HG03139 (cell line): ENCODE measurements at regions not wholly inside any gene's neighbourhood (a gene's known extent, or its start where the extent isn't known, plus 50 kb on each side); places are given as distances from the start of the nearest gene placed in this dataset.
"Not testable (repeated sequence)": the region's sequence is repeated elsewhere in the genome, so short reads cannot be mapped to it uniquely, and the experiment has no call there.

ENCODE experiments used
- ATAC-seq: cut with Tn5 transposase; IDR thresholded peaks from one replicate; pipeline ENCODE4 v1.9.1; 2021; ENCODE audit not compliant: unreplicated experiment

DNA sequence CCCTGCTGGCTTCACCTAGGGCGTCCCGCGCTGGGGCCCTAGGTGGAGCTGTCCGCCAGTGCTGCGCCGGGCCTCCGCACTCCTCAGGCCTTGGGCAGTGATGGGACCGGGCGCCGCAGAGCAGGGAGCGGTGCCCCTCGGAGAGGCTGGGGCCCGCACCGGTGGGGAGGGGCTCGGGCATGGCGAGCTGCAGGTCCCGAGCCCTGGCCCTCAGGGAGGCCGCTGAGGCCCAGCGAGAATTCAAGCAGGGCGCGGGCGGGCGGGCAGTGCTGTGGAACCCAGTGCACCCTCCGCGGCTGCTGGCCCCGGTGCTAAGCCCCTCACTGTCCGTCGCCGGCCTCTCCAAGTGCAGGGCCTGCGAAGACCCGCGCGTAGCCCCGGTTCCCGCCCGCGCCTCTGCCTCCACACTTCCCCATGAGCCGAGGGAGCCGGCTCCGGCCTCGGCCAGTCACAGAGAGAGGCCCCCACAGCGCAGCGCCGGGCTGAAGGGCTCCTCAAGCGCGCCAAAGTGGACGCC lies 565.1 kb upstream of the NDST4 start:
- no peak for ATAC-seq

GRCh38 chr4:115675719-115676118 lies 562.3 kb upstream of the NDST4 start:
- no peak for ATAC-seq

DNA sequence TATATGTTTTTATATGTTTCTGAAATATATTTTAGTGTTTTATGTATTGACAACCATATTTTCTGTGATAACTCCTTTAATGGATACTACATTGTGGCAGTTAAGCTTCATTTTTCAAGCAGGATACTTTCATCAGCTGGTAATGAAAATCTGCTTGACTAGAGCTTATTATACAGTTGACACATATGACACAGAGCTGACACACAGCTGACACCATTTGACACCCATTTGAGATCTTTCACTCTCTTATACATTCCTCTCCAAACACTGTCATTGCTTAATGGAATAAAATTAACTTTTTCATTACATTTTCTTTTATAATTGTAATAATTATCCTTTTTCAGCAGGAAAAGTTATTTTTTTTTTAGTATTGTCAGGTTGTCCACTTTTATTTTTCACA lies 561.1 kb upstream of the NDST4 start:
- ATAC-seq = no peak

DNA sequence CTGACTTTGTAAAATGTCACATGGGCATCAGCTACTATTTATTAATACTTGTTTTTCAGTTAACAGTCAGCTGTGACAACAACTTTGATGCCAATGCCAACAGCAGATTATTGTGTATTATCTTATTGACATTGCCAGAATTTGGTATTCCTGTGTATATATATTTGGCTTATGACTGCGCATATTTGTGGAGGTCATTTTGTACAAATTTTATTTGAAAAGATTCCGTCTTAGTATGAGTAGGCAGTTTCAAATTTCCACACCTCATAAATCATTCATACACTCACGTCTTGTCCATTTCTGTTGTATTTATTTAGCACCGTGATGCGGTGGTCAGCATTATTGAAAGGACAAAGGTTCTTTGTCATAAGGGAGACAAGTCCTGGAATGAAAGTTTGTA lies 558.2 kb upstream of the NDST4 start:
- no peak for ATAC-seq

DNA sequence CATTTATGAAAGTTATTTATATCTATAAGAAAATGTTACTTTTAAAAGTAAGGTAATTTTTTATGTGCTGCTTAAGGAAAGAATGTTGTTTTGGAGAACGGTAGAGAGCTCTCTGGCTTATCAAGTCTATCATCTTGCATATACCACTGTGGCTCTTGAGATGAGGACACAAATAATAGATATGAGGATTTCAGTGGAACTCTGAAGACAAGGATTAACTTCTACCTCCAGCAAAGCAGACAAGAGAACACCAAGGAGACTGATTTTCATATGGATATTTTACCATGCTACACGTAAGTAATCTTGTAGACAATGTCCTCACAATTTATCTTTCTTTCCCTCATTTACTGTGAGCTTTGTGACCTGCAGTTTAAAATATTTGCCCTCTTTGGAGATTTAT lies 557.5 kb upstream of the NDST4 start:
- ATAC-seq = no peak

GRCh38 chr4:115668396-115668795 lies 555.0 kb upstream of the NDST4 start:
- no peak for ATAC-seq

DNA sequence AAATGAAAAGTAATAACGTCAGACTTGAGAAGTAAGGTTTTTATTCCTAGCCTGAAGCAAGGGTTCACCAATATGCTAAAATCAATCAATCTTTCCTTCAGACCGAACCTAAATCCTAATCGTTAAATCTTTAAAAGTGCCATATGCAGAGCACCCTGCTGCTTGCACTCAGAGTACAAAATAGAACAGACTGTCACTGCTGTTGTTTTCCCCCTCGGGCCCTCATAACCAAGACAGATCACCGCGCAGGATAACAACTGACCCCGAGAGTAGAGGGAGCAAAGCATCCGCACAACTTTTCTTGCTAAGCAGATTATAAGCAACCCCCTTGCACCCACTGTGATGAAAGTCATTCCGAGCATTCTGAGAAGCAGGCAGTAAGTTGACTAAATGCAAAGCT lies 550.9 kb upstream of the NDST4 start:
- no peak for ATAC-seq

DNA sequence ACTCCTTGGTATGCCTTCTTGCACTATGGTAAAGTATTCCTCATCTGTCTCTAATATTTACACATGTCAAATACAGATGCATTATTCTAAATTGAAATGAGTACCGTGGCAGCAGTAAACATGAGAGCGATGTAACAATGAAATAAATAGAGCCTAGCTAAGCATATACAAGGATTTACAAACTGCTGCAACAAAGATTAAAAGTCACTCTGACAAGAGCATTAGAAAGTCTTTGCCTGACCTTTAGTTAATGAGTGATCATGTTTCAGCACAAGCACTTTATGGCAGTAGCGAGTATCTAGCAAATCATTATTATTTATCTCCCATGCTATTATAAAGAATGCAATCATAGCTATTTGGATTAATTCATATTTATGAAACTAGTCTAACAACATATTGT lies 547.0 kb upstream of the NDST4 start:
- no peak for ATAC-seq

- ATAC-seq = no peak
Observed at GRCh38 chr4:115657991-115658650, 544.7 kb upstream of the NDST4 start.

- no peak for ATAC-seq
Observed at GRCh38 chr4:115655626-115656025, 542.2 kb upstream of the NDST4 start.

DNA sequence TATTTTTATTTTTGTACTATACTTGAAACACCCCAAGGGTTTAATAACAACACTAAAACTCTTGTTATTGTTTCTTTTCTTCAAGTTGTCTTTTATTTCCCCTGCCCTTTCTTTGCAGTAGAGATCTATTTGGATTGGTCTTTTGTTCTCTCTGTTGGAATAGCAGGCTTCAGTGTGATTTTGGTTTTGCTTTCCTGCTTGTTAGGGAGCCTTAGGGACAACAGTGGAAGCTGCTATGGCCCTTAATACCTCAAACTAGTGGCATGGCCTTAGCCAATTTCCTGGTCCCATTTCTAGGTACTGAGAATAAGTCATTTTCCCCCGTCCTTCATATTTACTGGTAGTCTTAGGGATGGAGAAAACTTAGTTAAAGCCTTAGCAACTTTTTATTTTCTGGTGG lies 535.4 kb upstream of the NDST4 start:
- no peak for ATAC-seq

DNA sequence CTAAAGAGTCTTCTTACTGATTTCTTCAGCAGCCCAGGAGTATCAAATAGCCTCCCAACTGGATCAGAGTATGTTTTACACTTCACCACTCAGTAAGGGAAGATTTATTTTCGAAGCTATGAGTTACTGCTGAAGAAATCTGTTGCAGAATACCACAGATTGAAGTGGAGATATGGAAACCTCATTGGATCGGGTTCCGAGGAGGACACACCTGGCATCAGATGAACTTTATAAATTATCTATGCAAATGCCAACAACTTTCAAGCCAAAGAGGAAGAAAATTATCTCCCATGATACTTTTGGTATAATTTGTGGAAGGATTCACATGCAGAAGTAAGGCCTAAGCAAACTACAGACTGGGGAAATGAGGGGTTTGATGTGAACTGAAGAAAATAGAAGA lies 515.9 kb upstream of the NDST4 start:
- no peak for ATAC-seq

- ATAC-seq = no peak
Observed at GRCh38 chr4:115609631-115610030, 496.2 kb upstream of the NDST4 start.

- ATAC-seq = no peak
Observed at GRCh38 chr4:115607311-115607710, 493.9 kb upstream of the NDST4 start.

GRCh38 chr4:115596265-115597001 lies 483.0 kb upstream of the NDST4 start:
- no peak for ATAC-seq

DNA sequence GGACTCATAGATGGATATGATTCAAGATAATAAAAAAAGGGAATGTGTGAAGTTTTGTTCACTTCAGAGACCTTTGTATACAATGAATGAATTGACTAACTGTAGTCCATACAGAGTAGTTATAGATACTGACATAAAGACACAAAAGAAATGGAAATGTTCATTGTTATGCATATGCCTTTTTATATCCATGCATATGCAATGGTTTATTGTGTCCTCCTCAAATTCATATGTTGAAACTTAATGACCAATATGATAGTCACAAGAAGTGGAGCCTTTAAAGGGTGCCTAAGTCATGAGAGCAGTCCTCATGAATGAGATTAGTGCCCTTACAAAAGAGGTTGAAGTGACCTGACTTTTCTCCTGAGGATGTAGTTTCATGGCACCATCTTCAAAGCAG lies 467.5 kb upstream of the NDST4 start:
- no peak for ATAC-seq

DNA sequence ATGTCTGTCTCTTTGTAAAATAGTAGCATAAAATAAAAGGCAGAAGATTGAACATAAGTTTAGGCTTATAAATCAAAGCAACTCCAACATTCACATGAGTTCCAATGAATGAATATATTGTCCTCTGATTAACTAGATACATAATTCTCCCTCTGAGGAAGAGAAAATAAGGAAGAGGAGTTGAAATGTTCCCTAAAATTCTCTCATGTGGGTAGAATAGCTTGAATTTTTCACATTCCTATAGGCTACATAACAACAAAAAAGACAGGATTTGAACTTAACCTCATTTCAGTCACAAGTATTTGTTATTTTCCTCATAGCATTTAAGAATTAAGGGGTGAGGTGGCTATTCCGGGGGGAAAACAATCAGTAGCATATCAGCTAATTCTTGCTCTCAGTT lies 462.4 kb upstream of the NDST4 start:
- ATAC-seq = no peak

DNA sequence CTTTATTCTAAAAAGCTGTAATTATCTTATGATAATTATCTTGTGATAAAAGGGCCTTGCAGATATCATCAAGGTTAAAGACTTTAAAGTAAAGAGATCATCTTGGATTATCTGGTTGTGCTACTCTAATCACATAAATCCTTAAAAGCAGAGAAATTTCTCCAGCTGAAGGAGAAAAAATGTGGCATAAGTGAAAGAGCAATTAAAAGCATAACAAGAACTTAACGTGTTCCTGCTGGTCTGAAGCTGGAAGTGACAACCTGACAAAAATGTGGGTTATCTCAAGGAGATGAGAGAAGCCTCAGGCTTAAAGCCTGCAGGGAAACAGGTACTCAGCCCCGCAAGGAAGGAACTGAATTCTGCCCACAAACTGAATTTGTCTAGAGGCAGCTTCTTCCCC lies 449.1 kb upstream of the NDST4 start:
- ATAC-seq = no peak

DNA sequence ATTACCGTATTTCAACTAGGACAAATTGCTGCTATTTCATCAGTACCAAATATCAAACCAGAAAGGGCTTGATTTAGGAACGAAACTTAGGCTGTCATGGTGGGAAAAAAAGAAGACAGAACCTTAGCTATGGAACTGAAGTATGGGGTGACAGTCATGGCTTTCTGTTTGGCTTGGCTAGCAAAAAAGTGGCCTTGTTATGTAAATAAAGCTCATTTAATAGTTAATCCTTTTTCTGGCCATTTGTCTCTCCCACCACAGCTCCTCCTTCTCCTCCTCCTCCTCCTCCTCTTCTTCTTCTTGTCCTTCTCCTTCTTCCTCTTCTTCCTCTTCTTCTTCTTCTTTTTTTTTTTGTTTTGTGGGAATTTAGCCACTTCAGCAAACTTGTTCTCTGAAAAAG lies 434.7 kb upstream of the NDST4 start:
- no peak for ATAC-seq

GRCh38 chr4:115537387-115537786 lies 424.0 kb upstream of the NDST4 start:
- no peak for ATAC-seq

DNA sequence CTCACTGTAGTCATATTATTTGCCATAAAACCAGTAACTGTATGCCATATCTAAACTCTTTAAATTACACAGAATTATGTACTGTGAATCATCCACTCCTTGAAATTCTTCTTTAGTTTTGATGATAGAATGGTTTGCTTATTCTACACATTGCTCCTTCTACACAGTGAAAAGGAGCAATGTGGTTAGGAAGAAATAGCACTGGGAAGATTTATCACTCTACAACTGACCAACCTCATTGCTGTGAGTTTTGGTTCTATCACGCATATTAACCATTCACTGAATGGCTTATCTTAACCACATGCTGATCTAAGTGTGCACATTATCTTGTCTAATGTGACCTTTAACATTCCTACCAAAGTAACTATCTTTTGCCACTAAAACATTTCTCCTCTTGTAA lies 415.7 kb upstream of the NDST4 start:
- no peak for ATAC-seq

GRCh38 chr4:115519476-115519875 lies 406.1 kb upstream of the NDST4 start:
- ATAC-seq = not testable (repeated sequence)

DNA sequence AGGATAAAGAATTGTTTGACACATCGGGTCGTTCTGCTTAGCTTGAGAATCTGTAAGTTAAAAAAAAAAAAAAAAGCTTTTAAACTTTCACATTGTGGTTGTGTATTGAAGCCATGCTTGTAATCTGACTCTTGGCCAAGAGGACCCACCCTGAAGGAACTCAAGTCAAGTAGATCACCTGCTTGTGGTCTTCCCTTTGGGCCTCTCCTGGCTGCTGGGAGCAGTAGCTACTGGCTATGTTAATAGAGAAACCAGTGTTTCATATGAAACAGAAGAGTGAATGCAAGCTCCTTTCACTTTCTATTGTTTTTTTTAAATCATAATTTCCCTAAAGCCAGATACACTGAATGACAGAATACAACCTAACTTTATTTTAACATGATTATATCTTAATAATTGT lies 402.4 kb upstream of the NDST4 start:
- ATAC-seq = peak; percentile 94
